ENCODE measurements at regions not wholly inside any gene's neighbourhood (a gene's known extent, or its start where the extent isn't known, plus 50 kb on each side); places are given as distances from the start of the nearest gene placed in this dataset.

GRCh38 chr7:116425647-116426209 is 73.8 kb upstream of the CAV2 start:
- no peak overlapping the region for H3K4me3 ChIP-seq (replicated peaks; ENCODE audit: insufficient read depth, low read length)
- H3K27me3 ChIP-seq (ENCODE audit: insufficient read depth, poor library complexity, severe bottlenecking) = no peaks in the 10 kb centered on the region
- no peak for DNase-seq (ENCODE audit: low read depth in 1 of 2, low spot score in 1 of 2)
- TF ChIP-seq SPI1 (IDR thresholded peaks at IDR 0.05; ENCODE audit: borderline replicate concordance, low read depth) (no peak), POLR2AphosphoS5 (IDR thresholded peaks at IDR 0.05; ENCODE audit: low read depth) (no peak), GABPA (IDR thresholded peaks at IDR 0.05; ENCODE audit: low read depth) (no peak), CTCF (IDR thresholded peaks at IDR 0.05; ENCODE audit: insufficient read depth, low read length) (no peak)
- TF ChIP-seq, protein P1, sequence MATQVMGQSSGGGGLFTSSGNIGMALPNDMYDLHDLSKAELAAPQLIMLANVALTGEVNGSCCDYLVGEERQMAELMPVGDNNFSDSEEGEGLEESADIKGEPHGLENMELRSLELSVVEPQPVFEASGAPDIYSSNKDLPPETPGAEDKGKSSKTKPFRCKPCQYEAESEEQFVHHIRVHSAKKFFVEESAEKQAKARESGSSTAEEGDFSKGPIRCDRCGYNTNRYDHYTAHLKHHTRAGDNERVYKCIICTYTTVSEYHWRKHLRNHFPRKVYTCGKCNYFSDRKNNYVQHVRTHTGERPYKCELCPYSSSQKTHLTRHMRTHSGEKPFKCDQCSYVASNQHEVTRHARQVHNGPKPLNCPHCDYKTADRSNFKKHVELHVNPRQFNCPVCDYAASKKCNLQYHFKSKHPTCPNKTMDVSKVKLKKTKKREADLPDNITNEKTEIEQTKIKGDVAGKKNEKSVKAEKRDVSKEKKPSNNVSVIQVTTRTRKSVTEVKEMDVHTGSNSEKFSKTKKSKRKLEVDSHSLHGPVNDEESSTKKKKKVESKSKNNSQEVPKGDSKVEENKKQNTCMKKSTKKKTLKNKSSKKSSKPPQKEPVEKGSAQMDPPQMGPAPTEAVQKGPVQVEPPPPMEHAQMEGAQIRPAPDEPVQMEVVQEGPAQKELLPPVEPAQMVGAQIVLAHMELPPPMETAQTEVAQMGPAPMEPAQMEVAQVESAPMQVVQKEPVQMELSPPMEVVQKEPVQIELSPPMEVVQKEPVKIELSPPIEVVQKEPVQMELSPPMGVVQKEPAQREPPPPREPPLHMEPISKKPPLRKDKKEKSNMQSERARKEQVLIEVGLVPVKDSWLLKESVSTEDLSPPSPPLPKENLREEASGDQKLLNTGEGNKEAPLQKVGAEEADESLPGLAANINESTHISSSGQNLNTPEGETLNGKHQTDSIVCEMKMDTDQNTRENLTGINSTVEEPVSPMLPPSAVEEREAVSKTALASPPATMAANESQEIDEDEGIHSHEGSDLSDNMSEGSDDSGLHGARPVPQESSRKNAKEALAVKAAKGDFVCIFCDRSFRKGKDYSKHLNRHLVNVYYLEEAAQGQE (IDR thresholded peaks at IDR 0.05; ENCODE audit: insufficient replicate concordance, low read depth) = no peak
- no peak overlapping the region for H3K27ac ChIP-seq (replicated peaks)

GRCh38 chr7:116426428-116427156 is 72.9 kb upstream of the CAV2 start:
- no peak for DNase-seq (ENCODE audit: low read depth in 1 of 2, low spot score in 1 of 2)
- Histone ChIP-seq H3K4me3 (replicated peaks; ENCODE audit: insufficient read depth, low read length) (no peak overlapping the region), H3K27me3 (ENCODE audit: insufficient read depth, poor library complexity, severe bottlenecking) (no peaks in the 10 kb centered on the region), H3K27ac (replicated peaks) (no peak overlapping the region)
- TF ChIP-seq CTCF (IDR thresholded peaks at IDR 0.05; ENCODE audit: insufficient read depth, low read length) (no peak), POLR2AphosphoS5 (IDR thresholded peaks at IDR 0.05; ENCODE audit: low read depth) (no peak), SPI1 (IDR thresholded peaks at IDR 0.05; ENCODE audit: borderline replicate concordance, low read depth) (no peak), GABPA (IDR thresholded peaks at IDR 0.05; ENCODE audit: low read depth) (no peak)
- TF ChIP-seq, protein P1 (IDR thresholded peaks at IDR 0.05; ENCODE audit: insufficient replicate concordance, low read depth) = no peak

DNA sequence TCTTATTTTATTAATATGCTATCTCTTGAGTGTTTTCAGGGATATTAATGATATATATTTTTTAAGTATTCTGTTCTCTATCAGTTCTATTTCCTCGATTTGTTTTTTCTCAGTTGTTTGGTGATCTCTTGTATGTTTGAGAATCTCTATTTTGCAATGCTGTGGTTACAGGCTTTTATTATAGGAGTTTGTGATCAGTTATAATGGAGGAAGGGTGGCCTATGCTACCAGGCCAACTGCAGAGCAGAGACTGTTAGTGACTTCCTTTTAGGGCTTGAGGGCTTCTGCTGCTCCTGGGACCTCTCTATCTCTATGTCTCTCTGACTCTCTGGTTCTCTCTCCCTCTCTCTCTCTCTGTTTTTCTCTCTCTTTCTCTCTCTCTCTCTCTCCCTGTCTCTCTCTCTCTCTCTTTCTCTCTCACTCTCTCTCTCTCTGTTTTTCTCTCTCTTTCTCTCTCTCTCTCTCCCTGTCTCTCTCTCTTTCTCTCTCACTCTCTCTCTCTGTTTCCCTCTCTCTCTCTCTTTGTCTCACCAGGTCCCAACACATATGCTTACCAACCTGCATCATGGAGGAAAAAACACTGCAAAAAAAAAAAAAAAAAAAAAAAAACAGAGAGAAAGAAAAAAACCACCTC is 69.4 kb upstream of the CAV2 start:
- DNase-seq (ENCODE audit: low read depth in 1 of 2, low spot score in 1 of 2) = no peak
- no peak for TF ChIP-seq POLR2AphosphoS5 (IDR thresholded peaks at IDR 0.05; ENCODE audit: low read depth)
- Histone ChIP-seq H3K27me3 (ENCODE audit: insufficient read depth, poor library complexity, severe bottlenecking) (no peaks in the 10 kb centered on the region), H3K4me3 (replicated peaks; ENCODE audit: insufficient read depth, low read length) (no peak overlapping the region), H3K27ac (replicated peaks) (no peak overlapping the region)

- H3K27me3 ChIP-seq (ENCODE audit: insufficient read depth, poor library complexity, severe bottlenecking) = no peaks in the 10 kb centered on the region
- H3K27ac ChIP-seq (replicated peaks) = no peak overlapping the region
- H3K4me3 ChIP-seq (replicated peaks; ENCODE audit: insufficient read depth, low read length) = no peak overlapping the region
- DNase-seq (ENCODE audit: low read depth in 1 of 2, low spot score in 1 of 2) = no peak
- TF ChIP-seq GABPA (IDR thresholded peaks at IDR 0.05; ENCODE audit: low read depth) (no peak), SPI1 (IDR thresholded peaks at IDR 0.05; ENCODE audit: borderline replicate concordance, low read depth) (no peak), CTCF (IDR thresholded peaks at IDR 0.05; ENCODE audit: insufficient read depth, low read length) (no peak)
These were observed 67.6 kb upstream of the CAV2 start for GRCh38 chr7:116431787-116432526.

Measured in HL-60 (cell line).